EL (cell line): ENCODE measurements at regions not wholly inside any gene's neighbourhood (a gene's known extent, or its start where the extent isn't known, plus 50 kb on each side); places are given as distances from the start of the nearest gene placed in this dataset.
"Not testable (repeated sequence)": the region's sequence is repeated elsewhere in the genome, so short reads cannot be mapped to it uniquely, and the experiment has no call there.

Experiments
- DNase-seq: peaks from one replicate; pipeline ENCODE4 v3.0.0-alpha.2; 2016

DNA sequence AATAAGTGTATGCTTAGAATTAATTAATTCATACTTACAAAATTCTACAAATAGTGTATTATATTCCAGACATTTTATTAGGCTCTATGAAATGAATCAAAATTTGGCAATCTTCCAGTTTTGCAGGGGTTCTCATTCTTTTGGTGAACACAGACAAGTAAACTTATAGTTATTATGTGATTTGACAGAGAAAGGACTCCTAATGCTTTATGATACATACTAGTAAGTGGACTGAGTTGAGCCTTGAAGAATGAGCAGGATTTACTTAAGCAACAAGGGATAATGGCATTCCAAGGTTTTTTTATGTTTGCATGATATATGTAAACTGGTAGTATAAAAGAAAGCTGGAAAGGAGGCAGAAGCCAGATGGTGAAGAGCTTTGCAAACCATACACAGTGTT lies 145.7 kb upstream of the FERD3L start:
- DNase-seq = no peak

DNA sequence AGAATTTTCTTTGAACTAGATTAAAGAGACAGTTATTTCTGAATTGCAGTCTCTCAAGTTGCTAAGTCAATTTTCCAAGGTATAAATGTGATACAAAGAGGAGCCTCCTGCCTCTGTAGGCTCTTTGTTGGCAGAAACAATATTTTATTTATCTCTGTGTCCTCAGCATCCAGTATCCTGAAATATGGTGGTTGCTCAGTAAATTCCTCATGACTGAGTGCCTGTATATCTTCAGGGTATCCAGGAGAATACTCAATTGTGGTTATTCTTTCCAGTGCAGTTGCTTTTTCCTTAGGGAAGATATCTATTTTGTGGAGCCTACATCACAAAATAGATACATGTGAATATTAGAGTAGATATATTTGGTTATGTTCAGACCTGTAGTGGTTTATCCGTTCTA lies 144.8 kb upstream of the FERD3L start:
- no peak for DNase-seq

DNA sequence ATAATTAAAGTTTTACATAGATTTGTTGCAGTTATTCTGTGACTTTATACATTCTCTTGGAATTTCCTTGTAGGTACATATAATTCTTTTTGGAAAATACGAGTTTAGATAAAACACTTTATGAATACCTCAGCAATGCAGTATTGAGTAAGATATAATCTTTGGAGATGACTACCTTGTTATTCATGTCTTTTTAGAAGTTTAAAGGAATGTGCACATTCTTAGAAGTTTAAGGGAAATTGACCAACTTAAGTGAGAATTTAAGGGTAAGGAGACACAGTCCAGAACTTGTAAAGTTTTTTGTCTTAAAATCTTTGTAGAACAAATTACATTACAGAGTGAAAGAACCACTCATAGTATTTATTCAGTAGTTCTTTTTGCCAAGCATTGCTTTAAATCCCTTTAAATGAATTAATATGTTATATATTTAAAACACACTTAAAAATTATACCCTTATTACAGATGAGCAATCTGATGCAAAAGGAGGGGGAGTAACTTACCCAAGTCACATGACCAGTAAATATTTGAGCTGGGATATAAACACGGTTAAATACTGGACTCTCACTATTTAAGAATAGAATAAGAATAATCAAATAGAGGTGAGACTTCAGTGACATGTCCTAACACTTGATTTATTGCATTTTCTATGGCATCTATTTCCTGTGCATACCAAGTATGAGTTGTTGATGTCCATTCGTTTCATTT lies 139.5 kb upstream of the FERD3L start:
- peak; percentile 43 for DNase-seq

DNA sequence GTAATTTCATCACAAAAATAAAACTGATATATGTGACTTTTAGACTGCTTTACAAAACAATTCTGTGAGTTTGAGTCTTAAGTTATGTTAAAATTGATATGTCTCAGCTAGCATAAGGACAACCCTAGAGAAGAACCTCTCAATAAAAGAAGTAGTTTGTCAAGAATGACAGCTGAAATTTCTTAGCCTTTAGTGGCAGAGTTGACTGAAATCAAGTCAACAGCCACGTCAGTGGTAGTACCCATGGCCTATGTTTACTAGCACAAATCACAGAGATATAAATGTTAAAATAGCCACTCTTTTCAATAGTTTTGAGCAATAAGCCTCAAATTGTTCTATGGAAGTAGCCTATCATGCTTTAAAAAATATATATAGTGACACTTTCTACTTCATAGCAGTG lies 138.9 kb upstream of the FERD3L start:
- DNase-seq = no peak

DNA sequence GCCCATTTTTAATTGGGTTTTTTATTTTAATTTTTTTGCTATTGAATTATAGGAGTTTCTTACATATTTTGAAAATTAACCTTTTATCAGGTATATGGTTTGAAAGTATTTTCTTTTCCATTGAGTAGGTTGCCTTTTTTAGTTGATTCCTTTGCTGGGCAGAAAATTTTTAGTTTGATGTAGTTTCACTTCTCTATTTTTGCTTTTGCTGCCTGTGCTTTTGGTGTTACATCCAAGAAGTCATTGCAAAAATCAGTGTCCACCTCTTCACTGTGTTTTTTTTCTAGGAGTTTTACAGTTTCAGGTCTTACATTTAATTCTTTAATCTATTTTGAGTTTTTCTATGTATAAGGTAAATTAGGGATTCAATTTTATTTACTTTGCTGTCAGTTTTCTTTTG lies 129.8 kb upstream of the FERD3L start:
- no peak for DNase-seq

DNA sequence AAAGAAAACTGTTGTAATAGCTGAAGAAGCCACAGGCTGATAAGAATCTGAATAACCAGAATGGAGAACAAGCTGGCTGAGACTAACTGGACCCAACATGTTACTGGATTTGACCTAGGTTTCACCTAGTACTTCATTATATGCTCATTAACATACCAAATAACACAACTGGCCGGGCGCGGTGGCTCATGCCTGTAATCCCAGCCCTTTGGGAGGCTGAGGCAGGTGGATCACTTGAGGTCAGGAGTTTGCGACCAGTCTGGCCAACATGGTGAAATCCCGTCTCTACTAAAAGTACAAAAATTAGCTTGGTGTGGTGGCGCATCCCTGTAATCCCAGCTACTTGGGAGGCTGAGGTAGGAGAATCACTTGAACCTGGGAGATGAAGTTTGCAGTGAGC lies 127.1 kb upstream of the FERD3L start:
- DNase-seq = not testable (repeated sequence)

DNA sequence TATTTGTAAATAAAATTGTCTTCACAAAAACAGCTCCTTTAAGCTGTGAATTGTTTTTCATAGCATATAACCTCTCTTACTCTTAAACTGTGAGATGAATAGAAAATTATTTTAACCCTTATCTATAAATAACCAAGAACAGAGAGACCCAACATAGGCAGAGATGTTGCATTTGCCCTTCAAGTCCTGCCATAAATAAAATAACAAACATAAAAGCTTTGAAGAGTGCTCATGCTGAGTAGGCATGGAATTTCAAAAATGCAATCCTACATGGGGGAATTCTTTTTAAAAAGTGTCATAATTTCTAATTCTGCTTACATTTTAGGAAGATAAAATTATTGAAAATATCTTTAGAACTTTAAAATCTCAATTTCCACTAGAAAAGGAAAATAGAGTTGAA lies 124.1 kb upstream of the FERD3L start:
- DNase-seq = peak; percentile 17

DNA sequence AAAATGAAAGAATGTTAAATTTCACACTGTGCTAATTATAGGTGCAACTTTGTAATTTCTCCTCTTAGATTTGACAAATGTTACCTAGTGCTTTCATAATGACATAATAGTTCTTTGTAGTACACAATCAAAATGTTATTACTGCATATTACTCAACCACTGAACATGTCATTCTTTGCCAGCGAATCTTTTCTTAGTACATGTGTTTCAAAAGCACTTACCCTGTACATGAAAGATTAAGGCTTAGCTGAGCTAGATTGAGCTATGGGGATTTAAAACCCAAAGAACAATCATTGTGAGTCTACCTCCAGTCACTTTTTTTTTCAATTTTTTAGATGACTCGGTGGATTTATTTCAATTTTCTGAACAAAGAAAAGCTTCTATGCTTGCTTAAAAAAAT lies 123.5 kb upstream of the FERD3L start:
- DNase-seq = peak; percentile 13

DNA sequence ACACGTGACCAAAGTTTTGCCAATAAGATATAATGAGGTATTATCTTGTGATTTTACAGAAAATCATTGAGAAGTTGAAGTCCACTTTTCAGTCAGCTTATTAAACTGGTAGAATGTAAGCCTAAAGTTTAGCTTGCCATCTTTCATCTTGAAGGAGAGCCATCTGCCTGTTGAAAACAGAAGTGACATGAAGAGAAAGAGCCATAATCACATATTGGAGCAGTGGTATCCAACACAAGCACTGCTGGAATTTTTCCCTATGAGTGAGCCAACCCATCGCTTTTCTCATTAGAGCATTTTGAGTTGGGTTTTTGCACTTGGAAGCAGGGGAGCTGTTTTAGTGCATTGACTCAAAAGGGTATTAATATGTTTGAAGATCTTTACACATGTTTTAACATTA lies 117.6 kb upstream of the FERD3L start:
- DNase-seq = no peak

DNA sequence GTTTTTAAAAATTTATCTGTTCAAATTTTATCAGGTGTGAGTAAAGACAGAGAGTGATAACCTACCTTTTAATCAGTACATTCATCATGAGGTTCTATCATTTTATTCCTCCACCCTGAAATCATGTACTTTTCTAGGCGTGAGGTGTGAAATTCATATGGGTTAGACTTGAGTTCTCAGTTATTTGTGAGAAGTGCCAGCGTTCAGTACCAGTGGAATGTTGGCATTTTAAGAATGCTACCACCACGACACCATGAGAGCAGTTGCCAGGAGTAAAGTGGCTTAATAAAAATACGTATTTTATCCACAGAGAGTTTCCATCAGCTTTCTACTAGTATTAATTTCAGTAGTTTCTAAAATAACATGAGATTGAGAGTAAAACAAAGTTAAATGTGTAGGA lies 104.1 kb upstream of the FERD3L start:
- peak; percentile 35 for DNase-seq

DNA sequence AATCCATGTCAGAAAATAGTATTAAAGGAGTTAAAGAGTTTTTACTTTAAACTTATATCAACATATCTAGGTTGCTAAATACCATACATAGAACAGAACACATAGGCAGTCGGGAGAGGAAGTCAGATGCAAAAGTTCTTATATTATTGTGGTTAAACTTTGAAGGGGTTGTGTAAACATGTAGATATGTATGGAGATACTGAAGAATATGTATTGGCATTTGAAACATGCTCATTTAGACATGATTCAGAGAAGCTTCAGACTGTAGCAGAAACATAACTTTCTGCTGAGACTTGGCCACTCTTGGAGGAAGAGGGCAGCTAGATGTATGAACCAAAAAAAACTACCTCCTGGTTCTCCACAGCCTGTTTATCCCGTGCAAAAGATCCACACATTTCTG lies 103.5 kb upstream of the FERD3L start:
- peak; percentile 65 for DNase-seq

DNA sequence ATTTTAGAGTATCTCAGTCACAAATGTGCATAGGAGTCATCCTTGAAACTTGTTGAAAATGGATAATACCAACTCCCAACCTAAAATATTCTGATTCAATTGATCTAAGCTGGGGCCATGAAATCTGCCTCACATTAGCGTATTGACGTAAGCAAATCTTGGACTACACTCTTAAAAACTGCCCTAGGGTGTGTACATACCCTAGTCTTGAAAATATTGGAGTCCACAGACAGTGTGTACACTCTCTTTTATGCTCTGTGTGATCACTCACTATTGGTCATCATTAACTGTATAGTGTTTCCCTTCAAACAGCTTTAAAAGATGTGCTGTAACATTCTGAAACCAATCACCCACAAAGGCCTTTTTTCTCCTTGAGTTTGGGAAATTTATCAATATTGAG lies 102.9 kb upstream of the FERD3L start:
- DNase-seq = no peak

DNA sequence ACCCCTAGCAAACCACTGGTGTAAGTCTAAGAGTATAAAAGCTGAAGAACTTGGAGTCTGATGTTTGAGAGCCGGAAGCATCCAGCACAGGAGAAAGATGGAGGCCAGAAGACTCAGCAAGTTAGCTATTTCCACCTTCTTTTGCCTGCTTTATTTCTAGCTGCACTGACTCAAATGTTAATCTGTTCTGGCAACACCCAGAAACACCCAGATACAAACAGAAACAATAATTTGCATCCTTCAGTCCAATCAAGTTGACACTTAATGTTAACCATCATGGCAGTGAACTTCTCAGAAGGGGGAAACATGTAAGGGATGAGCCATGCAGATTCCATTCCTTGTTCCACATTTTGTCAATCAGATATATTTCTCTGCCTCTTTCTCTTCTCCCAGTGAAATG lies 101.8 kb upstream of the FERD3L start:
- DNase-seq = no peak

DNA sequence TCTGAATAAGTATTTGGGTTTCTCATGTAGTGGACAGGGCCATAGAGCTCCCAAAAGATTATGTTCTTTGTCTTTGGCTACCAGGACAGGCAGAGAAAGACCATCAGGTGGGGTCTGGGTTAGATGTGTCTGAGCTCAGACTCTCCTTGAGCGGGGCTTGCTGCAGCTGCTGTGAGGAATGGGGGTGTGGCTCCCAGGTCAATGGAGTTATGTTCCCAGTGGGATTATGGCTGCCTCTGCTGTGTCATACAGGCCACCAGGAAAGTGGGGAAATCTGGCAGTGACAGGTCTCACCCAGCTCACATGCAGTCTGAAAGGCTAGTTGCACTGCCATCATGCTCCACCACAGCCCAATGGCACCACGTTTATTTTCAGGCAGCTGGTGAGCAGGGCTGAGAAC lies 97.0 kb upstream of the FERD3L start:
- no peak for DNase-seq

DNA sequence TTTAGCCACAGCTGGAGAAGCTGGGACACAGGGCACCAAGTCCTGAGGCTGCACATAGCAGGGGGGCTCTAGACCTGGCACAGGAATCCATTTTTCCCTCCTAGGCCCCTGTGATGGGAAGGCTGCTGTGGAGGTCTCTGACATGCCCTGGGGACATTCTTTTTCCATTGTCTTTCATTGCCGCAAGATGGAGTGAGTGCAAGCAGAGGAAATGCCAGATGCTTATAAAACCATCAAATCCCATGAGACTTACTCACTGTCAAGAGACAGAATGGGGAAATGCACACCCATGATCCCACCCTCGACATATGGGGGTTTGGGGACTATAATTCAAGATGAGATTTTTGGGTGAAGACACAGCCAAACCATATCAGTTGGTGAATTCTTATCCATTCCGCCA lies 94.7 kb upstream of the FERD3L start:
- no peak for DNase-seq

DNA sequence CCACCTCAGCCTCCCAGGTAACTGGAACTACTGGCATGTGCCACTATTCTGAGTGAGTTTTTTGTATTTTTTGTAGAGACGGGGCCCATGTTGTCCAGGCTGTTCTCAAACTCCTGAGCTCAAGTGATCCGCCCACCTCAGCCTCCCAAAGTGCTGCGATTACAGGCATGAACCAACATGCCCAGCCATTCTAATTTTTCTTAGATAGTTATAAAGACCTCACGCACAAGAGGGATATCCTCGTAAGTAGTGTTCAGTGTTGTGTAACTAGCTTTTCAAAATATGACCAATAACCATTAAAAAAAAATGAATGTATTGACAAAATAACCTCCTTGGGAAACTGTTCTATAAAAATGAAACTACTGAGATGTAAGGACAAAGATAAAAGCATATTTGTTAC lies 90.5 kb upstream of the FERD3L start:
- DNase-seq = no peak

DNA sequence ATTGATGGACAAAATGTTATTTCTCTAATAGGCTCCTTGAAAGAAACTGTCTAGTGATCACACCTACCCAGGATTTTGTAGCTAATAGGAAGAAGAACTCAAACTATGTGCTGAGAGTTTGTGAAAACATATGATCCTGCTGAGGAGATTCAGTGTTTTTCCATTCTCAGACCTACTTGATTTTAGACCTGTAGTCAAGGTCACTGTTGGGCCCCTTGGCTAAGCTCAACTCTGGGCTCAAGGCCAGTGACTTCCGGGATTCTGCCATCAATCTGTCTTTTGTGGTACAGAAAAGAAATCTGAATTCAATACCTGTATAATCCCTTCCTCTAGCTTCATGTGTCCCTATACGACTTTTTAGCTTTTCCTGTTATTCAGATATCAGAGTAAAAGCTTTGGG lies 79.7 kb upstream of the FERD3L start:
- no peak for DNase-seq

DNA sequence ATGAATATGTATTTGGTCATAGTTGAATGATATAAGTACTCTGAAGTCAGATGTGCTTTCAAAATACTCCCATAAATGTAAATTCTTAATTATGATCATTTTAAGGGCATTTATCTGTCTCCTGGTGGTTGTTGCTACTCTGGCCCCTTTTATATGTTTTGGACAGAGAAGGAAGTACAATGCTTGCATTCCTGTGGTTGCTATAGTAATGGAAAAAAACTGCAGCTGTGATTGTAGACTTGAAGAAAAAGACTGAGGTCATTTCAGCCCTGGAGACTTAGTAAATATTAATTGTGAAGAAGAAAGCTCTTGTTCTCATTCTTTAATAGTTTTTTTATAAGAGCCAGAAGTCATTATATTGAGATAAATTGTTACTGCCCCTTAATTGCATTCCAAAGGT lies 70.2 kb upstream of the FERD3L start:
- DNase-seq = peak; percentile 72

DNA sequence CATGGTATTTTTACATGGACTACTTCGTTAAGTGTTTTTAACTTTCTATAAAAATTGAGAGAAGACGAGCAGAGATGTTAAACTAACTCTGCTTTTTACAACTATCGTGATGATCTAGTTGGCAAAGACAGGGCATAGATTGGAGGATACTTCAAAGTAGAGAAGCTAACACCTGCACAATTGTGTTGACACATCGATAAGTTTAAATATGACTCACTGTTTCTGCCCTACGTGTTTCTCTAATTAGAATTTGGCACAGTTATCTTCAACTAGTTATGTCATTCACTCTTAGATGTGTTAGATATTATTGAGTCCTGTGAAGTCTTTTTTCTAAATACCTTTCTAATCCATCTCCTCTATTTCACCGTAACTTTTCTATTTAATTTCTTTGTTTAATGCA lies 68.5 kb upstream of the FERD3L start:
- no peak for DNase-seq

DNA sequence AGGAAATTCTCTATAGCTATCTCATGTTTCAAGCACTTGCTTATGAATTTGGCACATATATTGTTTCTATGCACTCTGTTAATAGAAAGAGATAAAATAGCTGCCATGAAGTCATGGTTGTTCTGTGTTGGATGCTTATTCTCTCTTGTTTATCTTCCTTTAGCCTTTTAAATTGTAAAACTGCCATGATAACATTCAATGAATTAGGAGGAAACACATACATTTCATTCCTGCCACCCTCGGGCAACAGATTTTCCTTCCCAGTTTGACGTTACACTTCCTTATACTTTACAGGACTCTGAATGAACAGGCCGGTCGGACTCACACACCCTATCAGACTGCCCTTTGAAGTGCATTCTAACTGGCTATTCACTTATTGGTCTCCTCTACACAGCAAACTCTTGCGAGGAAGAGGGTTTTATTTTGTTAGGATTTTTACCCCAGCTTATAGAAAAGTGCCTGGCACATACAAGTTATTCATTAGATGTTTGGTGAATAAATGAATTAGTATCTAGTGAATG lies 65.7 kb upstream of the FERD3L start:
- no peak for DNase-seq

DNA sequence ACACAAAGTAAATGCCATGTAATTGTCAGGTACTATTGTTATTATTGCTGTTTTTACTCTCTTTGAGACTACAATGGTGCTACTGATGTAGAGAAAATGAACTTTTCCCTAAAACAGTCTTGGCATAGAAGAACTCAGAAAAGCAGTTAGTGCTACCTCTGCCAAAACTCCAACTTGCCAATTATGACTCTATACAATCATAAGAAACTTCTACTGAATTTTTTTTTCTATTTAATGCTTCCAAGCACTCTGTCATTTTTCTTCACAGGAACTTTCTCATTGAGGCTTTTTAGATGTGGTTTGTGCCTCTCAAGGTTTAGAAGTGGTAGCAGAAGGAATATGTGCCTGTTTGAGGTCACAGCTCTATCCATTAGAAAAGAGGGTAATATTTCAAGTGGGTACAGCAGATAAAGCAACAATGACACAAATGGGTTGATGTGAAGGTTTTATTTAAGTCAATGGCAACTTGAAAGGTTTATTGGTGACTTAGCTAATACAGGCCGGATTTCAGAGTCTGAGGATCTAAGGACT lies 64.0 kb upstream of the FERD3L start:
- DNase-seq = no peak

DNA sequence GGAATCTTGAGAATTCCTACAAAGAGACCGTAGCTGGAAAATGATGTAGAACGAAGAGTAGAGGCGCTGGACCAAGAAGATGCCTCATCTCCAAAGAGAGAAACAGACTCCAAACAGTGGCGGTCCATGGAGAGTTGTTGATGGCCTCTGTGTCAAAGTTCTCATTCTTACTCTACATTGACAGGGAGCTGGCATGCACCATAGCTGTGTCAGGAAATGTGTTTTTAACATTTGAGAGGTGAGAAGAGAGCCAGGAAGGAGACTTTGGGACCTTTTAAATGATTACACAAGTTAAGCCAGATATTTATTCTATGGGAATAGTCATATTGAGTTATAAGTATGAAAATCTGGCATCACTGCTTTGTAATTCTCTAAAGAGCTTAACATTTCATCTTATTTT lies 61.5 kb upstream of the FERD3L start:
- DNase-seq = no peak

DNA sequence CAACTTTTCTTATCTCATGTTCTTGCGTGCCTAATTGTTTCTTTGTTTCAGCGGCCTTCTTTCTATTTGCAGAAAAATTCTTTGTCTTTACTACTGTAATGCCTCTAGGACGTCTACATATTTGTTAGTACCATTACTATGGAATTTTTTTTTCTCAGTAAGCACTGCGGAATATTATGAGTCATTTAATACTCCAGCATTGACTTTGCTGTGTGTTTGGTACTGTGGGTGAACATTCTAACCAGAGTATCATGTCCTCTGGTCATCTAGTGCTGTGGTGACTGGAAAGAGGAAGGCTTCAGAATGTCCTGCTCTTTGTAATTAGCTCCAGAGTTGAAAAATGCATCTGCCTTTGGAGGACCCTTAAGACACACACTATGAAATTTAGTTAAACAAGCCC lies 58.5 kb upstream of the FERD3L start:
- peak; percentile 29 for DNase-seq

DNA sequence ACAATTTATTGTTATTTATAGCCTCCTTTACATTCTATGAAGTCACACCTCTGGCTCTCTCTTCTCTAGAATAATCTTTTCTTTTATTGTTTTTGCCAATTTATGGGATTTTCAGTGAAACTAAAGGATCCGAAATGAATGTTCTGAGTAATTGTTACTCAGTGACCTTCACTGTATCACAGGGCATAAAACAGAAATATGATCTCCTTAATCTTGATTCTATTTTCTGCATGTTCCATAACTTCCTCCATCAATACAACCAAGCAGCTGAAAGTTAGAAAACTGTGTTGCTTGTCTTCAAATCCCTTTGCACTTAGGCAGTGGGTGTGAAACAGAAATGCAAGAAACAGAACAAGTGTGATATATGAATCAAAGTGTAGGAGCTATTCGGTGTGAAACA lies 57.4 kb upstream of the FERD3L start:
- no peak for DNase-seq
